Motor neuron (in vitro differentiated cells): ENCODE measurements at regions not wholly inside any gene's neighbourhood (a gene's known extent, or its start where the extent isn't known, plus 50 kb on each side); places are given as distances from the start of the nearest gene placed in this dataset.

Experiments
- ATAC-seq, 8 experiments: fragments of 200-7000 bp; cut with Tn5 transposase; replicated peaks in 6 of 8; 2 replicates each; pipeline ENCODE4 v1.8.0; 2021; ENCODE audit warnings: mild to moderate bottlenecking in 8 of 8, moderate library complexity in 8 of 8
- H3K27ac ChIP-seq, 2 donors: fragments of 250-450 bp; sonication (Bioruptor Pico); 2 replicates each; pipeline ENCODE4 v1.9.0; 2021; ENCODE audit warnings: antibody characterized with exemption in 2 of 2, mild to moderate bottlenecking in 2 of 2, moderate library complexity in 1 of 2
- H3K4me1 ChIP-seq, 2 donors: fragments of 250-450 bp; sonication (Bioruptor Pico); replicated peaks in 1 of 2; 2 replicates each; pipeline ENCODE4 v1.6.1; 2021; ENCODE audit warnings: antibody characterized with exemption in 2 of 2, mild to moderate bottlenecking in 2 of 2, moderate library complexity in 1 of 2
- H3K4me3 ChIP-seq, 5 donors: fragments of 250-450 bp; sonication (Bioruptor Pico); 2 replicates each; pipeline ENCODE4 v1.9.0; 2021; ENCODE audit warnings: antibody characterized with exemption in 5 of 5, mild to moderate bottlenecking in 5 of 5, moderate library complexity in 4 of 5
- WGBS, 10 experiments: fragments of 450-650 bp; shearing (Covaris generic); methylation state at CpG; one replicate each; pipeline ENCODE4 v1.0.0; 2022; 5-methylcytosine and 5-hydroxymethylcytosine counted together
- in situ Hi-C, 9 experiments: fragments of 400-800 bp; cut with MboI; loops; one replicate each; pipeline ENCODE4 v1.15.0; 2021; ENCODE audit warnings: low sequenced_read_pairs in 9 of 9, low pct_unique_long_range_greater_than_20kb in 2 of 9; ENCODE audit not compliant: unreplicated experiment in 9 of 9

DNA sequence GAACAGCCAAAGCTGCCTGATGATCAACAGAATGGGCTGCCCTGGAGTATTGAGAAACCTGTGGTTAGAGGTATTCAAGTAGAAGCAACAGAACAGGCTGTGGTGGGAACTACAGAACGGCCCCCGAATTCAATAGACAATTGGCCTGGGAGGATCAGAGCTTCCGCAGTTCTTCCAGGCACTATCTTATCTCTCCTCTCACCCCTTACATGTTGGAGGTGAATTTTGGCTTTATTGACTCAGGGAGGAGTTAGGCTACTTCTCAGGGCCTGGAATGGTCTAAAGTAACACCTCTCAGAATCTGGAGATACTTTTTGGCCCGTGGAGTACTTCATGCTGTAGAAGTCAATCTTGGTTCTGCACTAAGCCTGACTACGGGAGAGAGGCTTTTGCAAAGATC lies 253.0 kb downstream of the PRDM2 start:
- 60 to 90% (median 81%) methylated on average over 1 to 5 of the region's 5 CpGs; no CpG with 5 or more reads in 2 of the 10 experiments for WGBS, 10 experiments
- no peak for ATAC-seq
- H3K27ac ChIP-seq: no peak overlapping the region
- H3K4me1 ChIP-seq: no peaks in the 10 kb centered on the region
- in situ Hi-C loops: loop anchor here (10.0 to 25.0 kb wide), 6 partner anchors 128 to 1159 kb away; no protein-coding TSS in a partner anchor
- H3K4me3 ChIP-seq: no peak overlapping the region

DNA sequence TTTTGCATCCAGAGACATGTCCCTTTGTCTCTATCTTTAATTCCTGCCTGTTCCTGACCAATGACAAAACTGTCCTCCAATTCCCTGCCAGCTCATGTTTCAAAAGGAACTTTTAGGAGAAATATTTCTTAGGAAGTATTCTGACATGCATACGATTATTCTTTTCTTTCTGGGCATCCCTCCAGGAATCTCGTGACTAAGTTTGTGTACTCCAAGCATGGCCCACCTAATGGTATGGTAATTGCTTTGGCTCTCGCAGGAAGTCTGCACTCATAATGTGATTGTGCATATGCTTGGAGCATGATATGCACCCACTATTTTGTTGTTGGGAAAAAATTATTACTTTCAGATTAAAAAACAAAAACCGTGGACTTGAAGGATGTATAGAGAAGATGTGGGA lies 256.4 kb downstream of the PRDM2 start:
- WGBS, 10 experiments: 0 to 86% (median 65%) methylated on average over 1 to 4 of the region's 4 CpGs
- H3K27ac ChIP-seq: no peak overlapping the region
- no peak overlapping the region for H3K4me3 ChIP-seq
- H3K4me1 ChIP-seq: no peaks in the 10 kb centered on the region
- in situ Hi-C loops: loop anchor here (5.0 to 25.0 kb wide), 7 partner anchors 124 to 1156 kb away; no protein-coding TSS in a partner anchor
- peak in 5 of 8 experiments; percentile 10 to 95 (median 76) for ATAC-seq

DNA sequence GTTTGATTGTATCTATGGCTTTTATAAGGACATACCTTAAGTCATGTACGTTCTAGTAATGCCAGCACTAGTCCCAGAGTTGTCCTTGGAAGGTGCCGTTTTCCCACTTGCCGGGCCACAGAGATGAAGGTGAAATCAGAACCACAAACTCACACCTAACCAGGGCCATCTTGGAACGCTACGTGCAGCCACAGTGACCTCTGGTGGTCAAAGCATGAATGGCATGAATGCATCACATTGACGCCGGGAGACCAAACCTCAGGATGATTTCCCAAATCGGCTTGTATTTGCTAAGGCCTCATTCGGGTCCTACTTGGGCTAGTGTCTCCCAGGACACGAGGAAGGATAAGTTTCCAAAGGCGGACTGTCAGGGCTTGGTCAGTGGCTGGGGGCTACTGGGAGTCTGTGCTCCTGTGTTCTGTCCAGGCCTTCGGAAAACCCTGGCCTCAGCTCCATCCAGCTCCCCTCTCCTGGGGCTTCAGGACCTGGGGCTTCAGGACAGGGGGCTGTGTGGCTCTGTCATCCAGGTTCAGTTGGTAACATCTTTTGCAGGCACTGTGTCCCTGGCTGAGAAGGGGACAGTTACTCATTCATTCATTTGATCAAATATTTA lies 260.5 kb downstream of the PRDM2 start:
- ATAC-seq: peak; percentile 50 to 76 (median 64)
- H3K4me3 ChIP-seq: no peak overlapping the region
- no peak overlapping the region for H3K27ac ChIP-seq
- 0 to 47% (median 4%) methylated on average over 1 to 12 of the region's 12 CpGs; no CpG with 5 or more reads in 1 of the 10 experiments for WGBS, 10 experiments
- in situ Hi-C loops: loop anchor here in 6 of 9 experiments (10.0 to 25.0 kb wide), 5 partner anchors 296 to 1152 kb away; no protein-coding TSS in a partner anchor
- H3K4me1 ChIP-seq: no peaks in the 10 kb centered on the region

DNA sequence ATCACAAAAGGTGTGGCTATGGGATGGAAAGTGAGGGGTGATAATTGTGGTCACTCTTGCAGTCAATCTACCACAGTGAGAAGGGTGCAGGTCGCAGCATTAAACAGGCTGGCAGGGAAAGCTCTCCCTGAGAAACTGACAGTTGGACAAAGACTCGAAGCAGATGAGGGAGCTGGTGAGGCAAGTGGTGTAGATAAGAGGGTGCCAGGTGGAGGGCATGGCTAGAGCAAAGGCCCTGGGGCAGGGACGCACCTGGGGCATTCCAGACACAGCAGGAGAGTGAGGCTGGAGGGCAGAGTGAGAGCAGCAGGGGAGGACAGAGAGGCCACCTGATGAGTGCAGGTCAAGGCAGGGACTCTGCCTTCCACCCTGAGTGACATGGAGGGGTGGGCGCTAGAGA lies 264.8 kb downstream of the PRDM2 start:
- Histone ChIP-seq H3K4me1 (no peaks in the 10 kb centered on the region), H3K27ac (no peak overlapping the region), H3K4me3 (no peak overlapping the region)
- in situ Hi-C loops: loop anchor here in 6 of 9 experiments (10.0 to 25.0 kb wide), 5 partner anchors 300 to 1148 kb away; no protein-coding TSS in a partner anchor
- WGBS, 10 experiments: 0 to 100% (median 70%) methylated on average over 1 to 3 of the region's 4 CpGs; no CpG with 5 or more reads in 2 of the 10 experiments
- no peak for ATAC-seq

DNA sequence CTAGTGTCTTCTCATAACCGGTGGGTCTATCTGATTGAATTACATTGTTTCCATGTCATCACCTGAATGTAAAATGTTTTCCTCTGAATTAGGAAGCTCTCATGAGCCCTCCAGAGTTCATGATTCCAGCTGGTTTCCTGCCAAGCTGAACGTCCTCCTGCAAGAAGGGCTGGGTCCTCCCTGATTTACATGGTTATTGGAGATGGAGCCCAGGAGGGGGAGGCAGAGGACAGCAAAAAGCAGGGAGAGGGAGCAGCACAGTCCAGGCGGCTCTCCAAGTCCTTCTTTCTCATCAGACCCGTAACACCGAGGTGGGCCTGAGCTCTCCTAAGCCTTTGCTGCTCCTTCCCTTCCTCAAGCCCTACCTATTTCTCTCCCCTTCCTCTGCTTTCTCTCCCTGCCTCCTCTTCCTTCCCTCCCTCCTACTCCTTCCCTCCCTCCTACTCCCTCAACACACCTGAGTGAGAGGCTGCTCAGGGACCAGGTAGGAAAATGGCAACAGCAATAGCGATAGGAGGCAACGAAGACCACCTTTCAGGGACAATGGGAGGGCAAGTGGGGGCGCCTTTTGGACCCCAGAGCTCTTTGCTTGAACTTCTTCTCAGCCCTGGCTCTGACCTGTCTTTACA lies 265.9 kb downstream of the PRDM2 start:
- in situ Hi-C loops: loop anchor here in 6 of 9 experiments (10.0 to 25.0 kb wide), 5 partner anchors 301 to 1146 kb away; no protein-coding TSS in a partner anchor
- Histone ChIP-seq H3K4me3 (no peak overlapping the region), H3K27ac (no peak overlapping the region), H3K4me1 (no peaks in the 10 kb centered on the region)
- 0 to 43% (median 25%) methylated on average over 1 to 7 of the region's 8 CpGs; no CpG with 5 or more reads in 1 of the 10 experiments for WGBS, 10 experiments
- peak; percentile 95 to 100 (median 99) for ATAC-seq

DNA sequence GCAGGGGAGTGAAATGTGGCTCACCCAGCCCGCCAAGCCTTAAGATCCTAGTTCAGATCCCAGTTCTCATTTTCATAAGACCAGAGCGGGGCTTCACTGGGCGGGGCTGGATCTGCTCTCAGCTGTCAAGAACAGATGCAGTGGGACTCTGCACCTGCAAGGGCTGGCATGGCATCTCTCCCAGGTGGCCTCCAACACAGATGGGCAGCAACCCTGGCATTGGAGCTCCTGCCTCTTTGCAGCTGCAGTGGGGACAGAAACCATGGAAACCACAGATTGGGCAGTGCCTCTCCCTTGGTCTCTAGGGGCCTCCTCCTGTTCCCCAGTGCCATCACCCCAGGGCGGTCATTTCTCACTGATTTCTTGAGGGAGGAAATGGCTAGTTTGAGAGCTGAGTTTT lies 267.7 kb downstream of the PRDM2 start:
- H3K4me1 ChIP-seq: no peaks in the 10 kb centered on the region
- 0 to 90% (median 39%) methylated on average over 1 to 3 of the region's 4 CpGs; no CpG with 5 or more reads in 6 of the 10 experiments for WGBS, 10 experiments
- no peak for ATAC-seq
- no peak overlapping the region for H3K4me3 ChIP-seq
- in situ Hi-C loops: loop anchor here in 6 of 9 experiments (10.0 to 25.0 kb wide), 5 partner anchors 303 to 1145 kb away; no protein-coding TSS in a partner anchor
- no peak overlapping the region for H3K27ac ChIP-seq

DNA sequence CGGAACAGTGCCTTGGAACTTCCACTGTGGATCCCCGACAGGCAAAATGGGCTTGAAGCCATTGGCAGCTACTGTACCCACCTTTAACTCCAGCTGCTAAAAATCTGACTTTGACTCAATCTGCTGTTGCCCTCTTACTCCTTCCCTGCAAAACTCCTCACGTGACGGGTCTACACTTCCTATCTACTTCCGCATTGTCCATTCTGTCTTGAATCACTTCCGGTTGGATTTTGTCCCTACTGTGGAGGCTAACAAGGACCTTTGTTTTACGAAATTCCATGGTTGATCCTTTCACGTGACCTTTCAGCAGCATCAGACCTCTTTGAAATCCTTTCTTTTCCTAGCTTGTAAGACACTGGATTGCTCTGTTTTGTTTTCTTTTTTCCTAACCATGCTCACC lies 268.4 kb downstream of the PRDM2 start:
- Histone ChIP-seq H3K4me3 (no peak overlapping the region), H3K27ac (no peak overlapping the region), H3K4me1 (no peaks in the 10 kb centered on the region)
- in situ Hi-C loops: loop anchor here in 6 of 9 experiments (10.0 to 25.0 kb wide), 5 partner anchors 304 to 1144 kb away; no protein-coding TSS in a partner anchor
- ATAC-seq: no peak
- WGBS, 10 experiments: 42 to 91% (median 70%) methylated on average over 1 to 8 of the region's 8 CpGs

DNA sequence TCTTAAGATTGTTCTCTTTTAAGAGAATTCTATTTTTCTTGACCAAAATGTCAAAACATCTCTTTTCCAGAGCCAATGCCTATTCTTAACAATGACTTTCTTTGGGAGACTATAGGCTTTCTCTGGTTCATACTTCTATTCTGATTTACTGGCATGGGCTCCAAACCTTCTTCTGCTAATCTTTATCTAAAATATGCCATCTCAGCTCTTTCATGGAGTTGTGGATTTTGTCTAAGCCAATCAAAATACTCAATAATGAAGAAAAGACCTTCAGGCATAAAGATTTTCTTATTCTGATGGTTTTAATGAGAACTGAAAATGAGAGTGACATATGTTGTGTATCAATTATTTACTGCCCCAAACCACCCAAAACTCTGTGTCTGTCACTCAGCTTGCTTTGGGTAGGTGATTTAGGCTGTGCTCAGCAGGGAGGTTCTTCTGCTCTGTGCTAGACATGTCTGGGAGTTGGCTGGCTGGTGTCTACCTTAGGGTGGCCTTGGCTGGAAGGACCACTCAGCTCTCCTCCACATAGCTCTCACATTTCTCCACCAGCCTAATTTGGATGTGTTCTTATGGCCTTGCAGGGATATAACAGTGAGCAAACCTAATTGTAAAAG lies 270.8 kb downstream of the PRDM2 start:
- Histone ChIP-seq H3K27ac (no peak overlapping the region), H3K4me1 (no peaks in the 10 kb centered on the region), H3K4me3 (no peak overlapping the region)
- in situ Hi-C loops: loop anchor here in 6 of 9 experiments (25.0 kb wide), 4 partner anchors 308 to 1142 kb away; no protein-coding TSS in a partner anchor
- no peak for ATAC-seq

DNA sequence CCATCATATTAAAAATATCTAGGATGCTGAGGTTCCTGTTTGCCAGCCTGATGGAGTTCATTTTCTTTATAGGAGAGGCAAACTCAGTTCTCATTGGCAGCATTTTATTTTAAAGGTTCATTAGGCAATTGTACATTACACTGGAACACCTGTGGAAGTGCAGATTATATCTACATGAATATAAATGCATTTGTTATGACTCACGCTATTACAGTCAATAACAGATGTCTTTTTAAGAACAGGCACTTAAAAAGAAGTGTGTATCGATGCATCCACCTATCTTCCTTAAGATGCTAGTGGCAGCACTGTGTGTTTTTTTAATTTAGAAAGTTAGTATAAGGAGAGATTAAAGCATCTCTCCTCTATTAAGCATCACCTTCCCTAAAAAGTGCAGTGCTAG lies 276.5 kb downstream of the PRDM2 start:
- no peak overlapping the region for H3K27ac ChIP-seq
- ATAC-seq: no peak
- WGBS, 10 experiments: 10 to 76% (median 53%) methylated on average over 2 of the region's 2 CpGs; no CpG with 5 or more reads in 3 of the 10 experiments
- H3K4me3 ChIP-seq: no peak overlapping the region
- H3K4me1 ChIP-seq: peaks cover 0 to 12% of the 10 kb centered on the region in 2 donors
- in situ Hi-C loops: loop anchor here in 1 of 9 experiments (25.0 kb wide), 2 partner anchors 111 to 386 kb away; no protein-coding TSS in a partner anchor

DNA sequence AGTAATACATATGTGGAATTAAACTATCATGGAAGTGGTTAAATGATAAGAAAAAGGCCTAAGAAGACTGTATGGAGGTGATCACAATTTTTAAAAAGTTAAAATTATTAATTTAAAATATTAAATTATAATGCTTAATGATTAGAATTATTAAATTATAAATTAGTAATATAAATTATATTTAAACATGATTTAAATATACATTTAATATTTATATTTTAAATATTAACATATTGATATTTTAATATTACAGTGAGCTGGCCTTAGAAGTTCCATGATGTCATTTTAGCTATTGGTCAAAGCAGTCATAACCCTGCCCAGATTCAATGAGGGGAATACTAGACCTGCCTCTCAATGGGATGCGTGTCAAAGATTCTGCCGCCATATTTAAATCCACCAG lies 281.2 kb downstream of the PRDM2 start:
- WGBS, 10 experiments: 75 to 100% (median 100%) methylated on average over 1 to 2 of the region's 2 CpGs; no CpG with 5 or more reads in 3 of the 10 experiments
- ATAC-seq: no peak
- H3K27ac ChIP-seq: no peak overlapping the region
- in situ Hi-C loops: loop anchor here in 1 of 9 experiments (25.0 kb wide), 2 partner anchors 106 to 381 kb away; no protein-coding TSS in a partner anchor
- H3K4me1 ChIP-seq: peaks cover 0 to 9% of the 10 kb centered on the region in 2 donors
- H3K4me3 ChIP-seq: no peak overlapping the region

DNA sequence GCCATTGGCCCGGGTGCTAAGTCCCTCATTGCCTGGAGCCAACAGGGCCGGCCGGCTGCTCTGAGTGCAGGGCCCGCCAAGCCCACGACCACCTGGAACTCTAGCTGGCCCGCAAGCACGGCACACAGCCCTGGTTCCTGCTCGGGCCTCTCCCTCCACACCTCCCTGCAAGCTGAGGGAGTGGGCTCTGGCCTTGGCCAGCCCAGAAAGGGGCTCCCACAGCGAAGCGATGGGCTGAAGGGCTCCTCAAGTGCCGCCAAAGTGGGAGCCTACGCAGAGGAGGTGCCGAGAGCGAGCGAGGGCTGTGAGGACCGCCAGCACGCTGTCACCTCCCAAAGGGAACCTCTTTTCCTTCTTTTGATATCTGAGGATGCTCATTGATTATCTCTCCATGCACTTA lies 283.4 kb downstream of the PRDM2 start:
- Histone ChIP-seq H3K4me3 (no peak overlapping the region), H3K27ac (no peak overlapping the region), H3K4me1 (no peaks in the 10 kb centered on the region)
- in situ Hi-C loops: loop anchor here in 1 of 9 experiments (25.0 kb wide), 2 partner anchors 104 to 379 kb away; no protein-coding TSS in a partner anchor
- WGBS, 10 experiments: 37 to 100% (median 89%) methylated on average over 2 to 15 of the region's 17 CpGs; no CpG with 5 or more reads in 3 of the 10 experiments
- ATAC-seq: no peak

DNA sequence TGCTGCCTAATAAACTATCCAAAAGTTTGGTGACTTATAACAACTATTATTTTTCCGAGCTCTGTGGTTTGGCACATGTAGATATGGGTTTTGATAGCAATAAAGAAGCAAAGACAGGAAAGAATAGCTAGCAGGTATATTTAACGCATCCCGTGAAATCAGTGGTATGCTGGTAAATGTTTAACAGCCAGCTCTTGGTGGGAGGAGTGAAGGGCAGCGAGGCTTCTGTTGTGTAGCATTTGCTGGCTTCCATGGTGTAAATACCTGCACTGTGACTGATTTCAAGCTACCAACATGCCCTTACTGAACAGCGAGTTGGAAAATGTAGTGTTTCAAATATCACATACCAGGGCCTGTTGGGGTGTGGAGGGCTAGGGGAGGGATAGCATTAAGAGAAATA lies 291.0 kb downstream of the PRDM2 start:
- no peak for ATAC-seq
- H3K27ac ChIP-seq: no peak overlapping the region
- no peak overlapping the region for H3K4me3 ChIP-seq
- no peaks in the 10 kb centered on the region for H3K4me1 ChIP-seq
- in situ Hi-C loops: loop anchor here in 1 of 9 experiments (25.0 kb wide), 2 partner anchors 96 to 371 kb away; no protein-coding TSS in a partner anchor
- WGBS, 10 experiments: 25 to 63% (median 48%) methylated on average over 1 to 5 of the region's 5 CpGs; no CpG with 5 or more reads in 1 of the 10 experiments
